MM.1S (cell line): ENCODE measurements at regions not wholly inside any gene's neighbourhood (a gene's known extent, or its start where the extent isn't known, plus 50 kb on each side); places are given as distances from the start of the nearest gene placed in this dataset.

Source experiments
- DNase-seq: peaks from one replicate; pipeline ENCODE4 v3.0.0-alpha.2; 2015
- H2AFZ ChIP-seq: fragments of 300-600 bp; sonication (generic); 2 replicates; pipeline ENCODE4 v1.6.0; 2016; ENCODE audit warnings: antibody characterized with exemption, low read length
- H3F3A ChIP-seq: fragments of 300-600 bp; sonication (generic); 2 replicates; pipeline ENCODE4 v1.6.1; 2016; ENCODE audit warnings: mild to moderate bottlenecking, antibody characterized with exemption, low read length, moderate library complexity, mixed read lengths; ENCODE audit not compliant: insufficient read depth
- H3K27ac ChIP-seq: fragments of 300-600 bp; sonication (generic); 2 replicates; pipeline ENCODE4 v1.5.1; 2016; ENCODE audit warnings: mild to moderate bottlenecking, low read length
- H3K27me3 ChIP-seq: fragments of 300-600 bp; sonication (generic); replicated peaks from 2 replicates; pipeline ENCODE4 v1.6.0; 2016; ENCODE audit warnings: low read length; ENCODE audit not compliant: insufficient read depth
- H3K36me3 ChIP-seq: fragments of 300-600 bp; sonication (generic); replicated peaks from 2 replicates; pipeline ENCODE4 v1.6.1; 2016; ENCODE audit warnings: mild to moderate bottlenecking, low read length, mixed read lengths; ENCODE audit not compliant: insufficient read depth
- H3K4me1 ChIP-seq: fragments of 300-600 bp; sonication (generic); 2 replicates; pipeline ENCODE4 v1.6.1; 2016; ENCODE audit warnings: low read length, mixed read lengths
- H3K4me2 ChIP-seq: fragments of 300-600 bp; sonication (generic); 2 replicates; pipeline ENCODE4 v1.6.0; 2016; ENCODE audit warnings: low read depth, low read length
- H3K4me3 ChIP-seq: fragments of 300-600 bp; sonication (generic); 2 replicates; pipeline ENCODE4 v1.5.1; 2016; ENCODE audit warnings: low read length, mixed read lengths
- H3K79me2 ChIP-seq: fragments of 300-600 bp; sonication (generic); 2 replicates; pipeline ENCODE4 v1.6.1; 2016; ENCODE audit warnings: mixed run types, low read length, mixed read lengths
- H3K9ac ChIP-seq: fragments of 300-600 bp; sonication (generic); 2 replicates; pipeline ENCODE4 v1.6.1; 2016; ENCODE audit warnings: low read length, mixed read lengths
- H3K9me2 ChIP-seq: fragments of 300-600 bp; sonication (generic); replicated peaks from 2 replicates; pipeline ENCODE4 v1.6.1; 2016; ENCODE audit warnings: mild to moderate bottlenecking, low read length, mixed read lengths; ENCODE audit not compliant: insufficient read depth
- H3K9me3 ChIP-seq: fragments of 300-600 bp; sonication (generic); replicated peaks from 2 replicates; pipeline ENCODE4 v1.6.1; 2016; ENCODE audit warnings: mild to moderate bottlenecking, low read length, mixed read lengths; ENCODE audit not compliant: insufficient read depth
- H4K20me1 ChIP-seq: fragments of 300-600 bp; sonication (generic); 2 replicates; pipeline ENCODE4 v1.6.1; 2016; ENCODE audit warnings: mild to moderate bottlenecking, low read length, moderate library complexity, mixed read lengths; ENCODE audit not compliant: insufficient read depth
- EZH2 ChIP-seq: fragments of 300-600 bp; sonication (generic); optimal IDR thresholded peaks from 2 replicates; pipeline ENCODE3; 2017; ENCODE audit warnings: low read depth, mild to moderate bottlenecking, antibody characterized with exemption, low read length, mixed read lengths
- EZH2phosphoT487 ChIP-seq: fragments of 300-600 bp; sonication (generic); IDR thresholded peaks from 2 replicates; pipeline ENCODE4 v1.6.1; 2018; ENCODE audit warnings: antibody characterized with exemption, low read length
- TF ChIP-seq, protein P1 (sequence below): fragments of 300-600 bp; sonication (generic); IDR thresholded peaks from 2 replicates; pipeline ENCODE4 v1.5.1; 2016; ENCODE audit warnings: antibody characterized with exemption, low read length, mixed read lengths

DNA sequence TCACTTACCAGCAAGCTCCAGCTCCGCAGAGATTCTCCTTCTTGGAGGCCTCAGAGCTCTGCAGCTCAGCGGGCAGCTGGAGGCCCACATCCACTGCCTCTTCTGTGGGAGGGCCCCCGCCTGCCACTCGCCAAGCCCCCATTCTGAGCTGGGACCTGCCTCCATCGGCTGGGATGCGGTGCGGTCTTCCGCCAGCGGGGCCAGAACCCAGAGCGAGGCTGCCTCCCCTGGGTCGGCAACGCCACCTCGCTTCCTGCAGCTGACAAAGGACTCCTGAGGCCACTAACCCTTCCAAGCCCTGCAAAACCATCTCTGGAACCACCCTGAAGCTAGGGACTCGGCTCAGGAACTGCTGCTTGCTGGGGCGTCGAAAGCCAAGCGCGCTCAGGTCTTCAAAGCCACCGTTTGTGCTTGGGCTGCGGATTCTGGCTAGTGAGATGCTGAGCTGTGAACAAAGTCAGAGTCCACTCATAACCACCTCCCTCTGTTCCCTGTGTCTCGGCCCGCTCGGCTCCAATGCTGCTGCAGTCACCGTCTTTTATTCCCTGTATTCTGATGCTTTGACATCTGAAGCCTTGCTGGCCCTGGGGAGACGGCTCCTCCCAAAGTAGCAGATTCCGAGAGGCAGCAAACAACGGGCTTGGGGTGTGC lies 174.3 kb downstream of the ENGASE start:
- Histone ChIP-seq H3K9ac (no peak overlapping the region), H3K27ac (no peak overlapping the region), H3K4me3 (no peak overlapping the region), H3K79me2 (no peaks in the 10 kb centered on the region), H3K4me2 (no peak overlapping the region), H3K36me3 (no peaks in the 10 kb centered on the region), H4K20me1 (no peaks in the 10 kb centered on the region), H3F3A (no peaks in the 10 kb centered on the region), H2AFZ (no peak overlapping the region), H3K4me1 (no peaks in the 10 kb centered on the region), H3K27me3 (peaks cover 96% of the 10 kb centered on the region), H3K9me3 (no peaks in the 10 kb centered on the region), H3K9me2 (no peaks in the 10 kb centered on the region)
- no peak for TF ChIP-seq EZH2
- TF ChIP-seq EZH2phosphoT487 = no peak
- TF ChIP-seq, protein P1, sequence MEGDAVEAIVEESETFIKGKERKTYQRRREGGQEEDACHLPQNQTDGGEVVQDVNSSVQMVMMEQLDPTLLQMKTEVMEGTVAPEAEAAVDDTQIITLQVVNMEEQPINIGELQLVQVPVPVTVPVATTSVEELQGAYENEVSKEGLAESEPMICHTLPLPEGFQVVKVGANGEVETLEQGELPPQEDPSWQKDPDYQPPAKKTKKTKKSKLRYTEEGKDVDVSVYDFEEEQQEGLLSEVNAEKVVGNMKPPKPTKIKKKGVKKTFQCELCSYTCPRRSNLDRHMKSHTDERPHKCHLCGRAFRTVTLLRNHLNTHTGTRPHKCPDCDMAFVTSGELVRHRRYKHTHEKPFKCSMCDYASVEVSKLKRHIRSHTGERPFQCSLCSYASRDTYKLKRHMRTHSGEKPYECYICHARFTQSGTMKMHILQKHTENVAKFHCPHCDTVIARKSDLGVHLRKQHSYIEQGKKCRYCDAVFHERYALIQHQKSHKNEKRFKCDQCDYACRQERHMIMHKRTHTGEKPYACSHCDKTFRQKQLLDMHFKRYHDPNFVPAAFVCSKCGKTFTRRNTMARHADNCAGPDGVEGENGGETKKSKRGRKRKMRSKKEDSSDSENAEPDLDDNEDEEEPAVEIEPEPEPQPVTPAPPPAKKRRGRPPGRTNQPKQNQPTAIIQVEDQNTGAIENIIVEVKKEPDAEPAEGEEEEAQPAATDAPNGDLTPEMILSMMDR = no peak
- DNase-seq = no peak

DNA sequence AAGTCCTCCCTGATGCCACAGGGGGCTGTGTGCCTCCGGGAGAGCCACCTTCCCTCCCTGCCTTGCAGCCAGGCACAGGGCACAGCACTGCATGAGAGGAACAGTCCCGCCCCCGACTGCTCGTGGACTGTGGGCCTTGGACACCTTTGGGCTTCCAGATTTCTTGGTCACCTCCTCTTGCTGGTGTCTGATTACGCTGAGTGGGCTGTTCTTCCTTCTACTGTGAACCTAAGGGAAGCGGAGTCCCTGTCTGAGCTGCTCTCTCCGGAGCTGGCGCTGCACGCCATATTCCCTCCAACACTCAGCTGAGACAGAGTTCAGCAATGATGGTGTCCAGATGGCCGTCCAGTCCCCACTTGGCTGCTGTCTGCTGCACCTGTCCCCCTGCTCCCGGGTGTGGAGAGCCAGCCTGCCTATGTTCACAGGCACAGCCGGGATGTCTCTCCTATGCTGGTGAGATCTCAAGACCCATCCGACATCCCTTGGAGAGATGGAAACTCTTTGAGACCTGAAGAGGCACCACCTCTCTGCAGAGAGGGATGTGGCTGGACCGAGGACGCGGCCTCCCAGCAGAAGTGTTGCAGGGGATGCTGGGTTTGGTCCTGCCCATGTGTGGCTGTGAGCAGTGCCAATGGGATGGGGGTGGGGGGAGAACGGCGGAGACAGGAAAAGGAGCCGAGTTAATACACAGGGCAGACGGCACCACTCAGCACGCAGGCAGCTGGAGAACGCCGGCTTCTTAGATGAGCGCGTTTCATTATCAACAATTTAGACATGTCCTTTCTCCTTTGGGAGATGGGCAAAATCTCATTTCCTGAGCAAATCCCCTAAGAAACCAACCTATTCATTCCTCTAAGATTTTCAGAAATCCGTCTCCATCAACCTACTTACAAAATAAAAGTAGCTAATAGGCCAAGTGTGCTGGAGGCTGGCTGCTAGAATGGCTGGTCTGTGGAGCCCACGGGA lies 171.9 kb downstream of the ENGASE start:
- peaks cover 95% of the 10 kb centered on the region for H3K27me3 ChIP-seq
- no peaks in the 10 kb centered on the region for H3K36me3 ChIP-seq
- H3K9me2 ChIP-seq = no peaks in the 10 kb centered on the region
- no peaks in the 10 kb centered on the region for H3K79me2 ChIP-seq
- H3K4me2 ChIP-seq = no peak overlapping the region
- TF ChIP-seq EZH2phosphoT487 (no peak), EZH2 (no peak)
- TF ChIP-seq, protein P1 = no peak
- DNase-seq = no peak
- no peaks in the 10 kb centered on the region for H3F3A ChIP-seq
- H3K4me1 ChIP-seq = no peaks in the 10 kb centered on the region
- no peak overlapping the region for H3K27ac ChIP-seq
- no peak overlapping the region for H3K9ac ChIP-seq
- no peaks in the 10 kb centered on the region for H4K20me1 ChIP-seq
- H2AFZ ChIP-seq = no peak overlapping the region
- no peak overlapping the region for H3K4me3 ChIP-seq
- H3K9me3 ChIP-seq = no peaks in the 10 kb centered on the region

DNA sequence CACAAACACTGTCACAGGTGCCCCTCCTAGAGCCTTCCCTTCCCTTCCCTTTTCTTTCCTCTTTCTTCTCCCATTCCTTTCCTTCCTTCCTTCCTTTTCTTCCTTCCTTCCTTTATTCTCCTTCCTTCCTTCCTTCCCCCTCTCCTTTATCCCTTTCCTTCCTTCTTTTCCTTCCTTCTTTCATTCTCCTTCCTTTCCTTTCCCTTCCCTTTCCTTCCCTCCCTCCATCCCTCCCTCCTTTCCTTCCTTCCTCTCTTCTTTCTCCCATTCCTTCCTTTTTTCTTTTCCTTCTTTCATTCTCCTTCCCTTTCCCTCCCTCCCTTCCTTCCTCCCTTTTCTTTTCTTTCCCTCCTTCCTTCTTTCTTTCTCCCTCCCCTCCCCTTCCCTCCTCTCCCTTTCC lies 170.0 kb downstream of the ENGASE start:
- no peak for TF ChIP-seq EZH2
- TF ChIP-seq, protein P1 = no peak
- no peak for TF ChIP-seq EZH2phosphoT487
- no peaks in the 10 kb centered on the region for H4K20me1 ChIP-seq
- no peaks in the 10 kb centered on the region for H3K79me2 ChIP-seq
- H3K4me2 ChIP-seq = no peak overlapping the region
- H3K4me1 ChIP-seq = no peaks in the 10 kb centered on the region
- no peak overlapping the region for H3K4me3 ChIP-seq
- H3K36me3 ChIP-seq = no peaks in the 10 kb centered on the region
- DNase-seq = no peak
- peaks cover 95% of the 10 kb centered on the region for H3K27me3 ChIP-seq
- no peak overlapping the region for H3K27ac ChIP-seq
- H3F3A ChIP-seq = no peaks in the 10 kb centered on the region
- no peaks in the 10 kb centered on the region for H3K9me2 ChIP-seq
- no peak overlapping the region for H2AFZ ChIP-seq
- no peaks in the 10 kb centered on the region for H3K9me3 ChIP-seq
- no peak overlapping the region for H3K9ac ChIP-seq
